Choroid plexus epithelial cell (primary cell): ENCODE measurements at regions not wholly inside any gene's neighbourhood (a gene's known extent, or its start where the extent isn't known, plus 50 kb on each side); places are given as distances from the start of the nearest gene placed in this dataset.

Experiments
- DNase-seq: peaks from one replicate; pipeline ENCODE4 v3.0.0-alpha.2; 2010; ENCODE audit warnings: low read depth
- H3K4me3 ChIP-seq: 2 replicates; pipeline ENCODE4 v1.5.1; 2011; ENCODE audit warnings: low read depth, mild to moderate bottlenecking, control low read depth, low read length, moderate library complexity
- TF ChIP-seq, protein P1 (sequence below): conservative IDR thresholded peaks from 2 replicates; pipeline ENCODE4 v1.5.1; 2011; ENCODE audit warnings: low read depth, mild to moderate bottlenecking, control low read depth, inconsistent platforms, low read length, moderate library complexity

DNA sequence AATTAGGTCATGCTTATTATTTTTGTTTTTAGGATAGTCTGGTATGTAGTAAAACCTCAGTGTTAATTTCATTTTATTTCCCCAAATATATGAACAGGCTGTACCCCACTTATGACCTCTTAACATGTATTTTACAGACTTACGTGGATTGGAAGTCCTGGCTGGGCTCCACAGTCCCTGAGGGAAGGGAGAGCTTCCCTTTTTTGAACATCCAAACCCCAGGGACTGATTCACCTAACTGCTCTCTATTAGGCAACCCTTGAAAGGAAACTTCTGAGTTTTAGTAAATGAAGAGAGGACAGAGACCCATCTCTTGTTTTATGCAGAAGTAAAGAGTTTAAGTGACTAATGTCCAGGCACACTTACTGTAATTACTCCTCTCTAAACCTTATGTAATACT is 233.1 kb upstream of the SPRY1 start:
- DNase-seq: peak; percentile 10
- H3K4me3 ChIP-seq: no peak overlapping the region
- TF ChIP-seq, protein P1, sequence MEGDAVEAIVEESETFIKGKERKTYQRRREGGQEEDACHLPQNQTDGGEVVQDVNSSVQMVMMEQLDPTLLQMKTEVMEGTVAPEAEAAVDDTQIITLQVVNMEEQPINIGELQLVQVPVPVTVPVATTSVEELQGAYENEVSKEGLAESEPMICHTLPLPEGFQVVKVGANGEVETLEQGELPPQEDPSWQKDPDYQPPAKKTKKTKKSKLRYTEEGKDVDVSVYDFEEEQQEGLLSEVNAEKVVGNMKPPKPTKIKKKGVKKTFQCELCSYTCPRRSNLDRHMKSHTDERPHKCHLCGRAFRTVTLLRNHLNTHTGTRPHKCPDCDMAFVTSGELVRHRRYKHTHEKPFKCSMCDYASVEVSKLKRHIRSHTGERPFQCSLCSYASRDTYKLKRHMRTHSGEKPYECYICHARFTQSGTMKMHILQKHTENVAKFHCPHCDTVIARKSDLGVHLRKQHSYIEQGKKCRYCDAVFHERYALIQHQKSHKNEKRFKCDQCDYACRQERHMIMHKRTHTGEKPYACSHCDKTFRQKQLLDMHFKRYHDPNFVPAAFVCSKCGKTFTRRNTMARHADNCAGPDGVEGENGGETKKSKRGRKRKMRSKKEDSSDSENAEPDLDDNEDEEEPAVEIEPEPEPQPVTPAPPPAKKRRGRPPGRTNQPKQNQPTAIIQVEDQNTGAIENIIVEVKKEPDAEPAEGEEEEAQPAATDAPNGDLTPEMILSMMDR: no peak

DNA sequence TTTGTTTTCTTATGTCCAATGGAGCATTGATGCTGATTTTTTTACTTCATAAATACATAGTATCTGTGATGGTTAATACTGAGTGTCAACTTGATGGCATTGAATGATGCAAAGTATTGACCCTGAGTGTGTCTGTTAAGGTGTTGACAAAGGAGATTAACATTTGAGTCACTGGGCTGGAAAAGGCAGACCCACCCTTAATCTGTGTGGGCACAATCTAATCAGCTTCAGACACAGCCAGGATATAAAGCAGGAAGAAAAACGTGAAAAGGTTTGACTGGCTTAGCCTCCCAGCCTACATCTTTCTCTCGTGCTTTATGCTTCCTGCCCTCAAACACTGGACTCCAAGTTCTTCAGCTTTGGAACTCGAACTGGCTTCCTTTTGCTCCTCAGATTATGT is 230.6 kb upstream of the SPRY1 start:
- H3K4me3 ChIP-seq: no peak overlapping the region
- TF ChIP-seq, protein P1: no peak
- DNase-seq: no peak

DNA sequence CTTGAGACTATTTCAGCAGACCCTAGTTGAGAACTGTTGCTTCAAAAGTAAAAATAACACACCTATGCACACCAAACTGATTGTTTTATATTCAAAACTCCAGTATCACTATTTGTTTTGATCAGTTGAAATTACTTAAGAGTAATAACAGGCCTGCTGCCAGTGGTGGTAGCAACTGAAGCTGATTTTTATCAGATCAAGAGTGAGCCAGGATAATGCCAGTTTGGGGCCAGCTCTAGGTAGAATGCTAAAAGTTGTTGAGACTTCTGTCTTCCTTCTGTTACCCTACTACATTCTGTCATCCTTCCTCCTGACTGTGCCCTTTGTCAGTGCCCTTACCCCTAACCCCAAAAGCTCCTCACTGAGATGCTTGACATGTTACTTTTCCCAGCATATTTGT is 228.7 kb upstream of the SPRY1 start:
- TF ChIP-seq, protein P1: no peak
- DNase-seq: no peak
- no peak overlapping the region for H3K4me3 ChIP-seq

DNA sequence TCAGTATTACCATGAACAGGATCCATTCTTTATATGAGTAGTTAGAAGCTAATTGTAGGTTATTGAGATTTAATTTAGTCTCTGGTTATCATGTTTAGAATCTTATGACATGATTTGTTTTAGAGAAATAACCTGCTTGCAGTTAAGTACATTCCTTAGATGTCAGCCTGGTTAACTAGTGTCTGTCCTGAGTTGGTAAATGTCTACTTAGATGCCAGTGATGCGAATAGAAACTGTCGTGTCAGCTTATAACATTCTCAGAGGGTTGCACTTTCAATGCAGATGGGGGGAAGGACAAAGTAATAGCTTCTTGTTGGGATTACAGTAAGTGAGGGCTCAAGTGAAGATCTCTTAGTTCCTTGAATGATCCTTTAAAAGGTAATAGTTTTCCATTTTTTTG is 227.8 kb upstream of the SPRY1 start:
- TF ChIP-seq, protein P1: no peak
- no peak overlapping the region for H3K4me3 ChIP-seq
- DNase-seq: peak; percentile 12

DNA sequence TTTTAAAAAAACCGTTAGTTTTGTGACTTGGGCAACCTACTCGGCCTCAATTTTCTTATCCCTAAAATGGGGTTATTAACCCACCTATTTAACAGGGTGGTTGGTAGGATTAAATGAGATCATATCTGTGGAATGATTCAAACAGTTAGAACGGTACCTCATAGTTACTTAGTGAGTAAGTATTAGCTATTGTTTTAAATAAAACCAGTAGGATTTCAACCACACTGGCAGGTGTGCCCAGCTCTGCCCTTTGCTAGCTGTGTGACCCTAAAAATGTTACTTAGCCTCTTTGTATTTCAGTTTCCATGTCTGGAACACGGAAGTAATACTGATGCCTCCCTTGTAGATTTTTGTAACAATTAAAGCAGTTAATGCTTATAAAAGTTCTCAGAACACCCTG is 225.8 kb upstream of the SPRY1 start:
- DNase-seq: no peak
- TF ChIP-seq, protein P1: no peak
- no peak overlapping the region for H3K4me3 ChIP-seq

DNA sequence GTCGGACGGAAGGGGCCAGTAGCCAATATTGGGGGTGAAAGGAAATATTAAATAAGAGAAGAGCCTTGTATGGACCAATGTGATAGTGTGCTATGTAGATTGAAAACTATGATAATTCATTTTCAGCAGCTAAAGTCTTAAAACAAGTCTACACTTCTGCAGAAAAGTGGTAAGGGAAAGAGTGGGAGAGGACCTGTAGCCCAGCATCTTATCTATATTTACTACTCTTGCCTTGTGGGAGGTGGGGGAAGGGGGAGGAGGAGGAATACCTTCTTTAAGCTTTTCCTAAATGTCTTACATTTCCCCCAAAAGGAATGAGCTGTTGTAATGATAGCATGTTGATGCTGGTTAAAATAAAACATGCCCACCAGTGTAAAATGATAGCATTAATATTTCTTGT is 220.0 kb upstream of the SPRY1 start:
- TF ChIP-seq, protein P1: no peak
- no peak for DNase-seq
- no peak overlapping the region for H3K4me3 ChIP-seq

DNA sequence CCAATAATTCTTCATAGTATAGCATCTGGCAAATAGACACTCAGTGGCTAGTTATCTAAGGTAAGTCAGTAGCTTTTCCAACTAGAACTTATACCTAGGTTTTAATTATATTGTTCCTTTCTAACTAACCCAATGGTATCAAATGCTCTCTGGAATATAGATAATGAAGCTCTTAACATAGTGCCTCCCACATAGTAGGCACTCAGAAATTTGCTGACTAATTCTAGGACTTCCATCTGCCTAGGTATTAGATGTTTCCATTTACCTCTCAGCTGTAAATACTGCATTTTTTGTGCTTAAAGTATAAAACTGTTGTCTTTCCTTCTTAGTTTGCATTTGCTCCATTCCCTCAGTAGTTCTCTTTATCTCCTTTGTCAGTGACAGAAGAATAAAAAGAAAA is 214.3 kb upstream of the SPRY1 start:
- DNase-seq: no peak
- TF ChIP-seq, protein P1: no peak
- no peak overlapping the region for H3K4me3 ChIP-seq
